BLaER1 treated with 17β-estradiol and CSF1 and Interleukin-3, amounts not matched to agents 10 nM and 100 nM (cell line): ENCODE measurements at regions not wholly inside any gene's neighbourhood (a gene's known extent, or its start where the extent isn't known, plus 50 kb on each side); places are given as distances from the start of the nearest gene placed in this dataset.

Source experiments
- H3K27ac ChIP-seq, 11 experiments: shearing (Covaris generic); formaldehyde crosslinking; 2 replicates each; pipeline ENCODE4 v1.8.1; 2022
- H3K27me3 ChIP-seq, 11 experiments: shearing (Covaris generic); formaldehyde crosslinking; 2 replicates each; pipeline ENCODE4 v1.8.1; 2022
- H3K36me3 ChIP-seq, 11 experiments: shearing (Covaris generic); formaldehyde crosslinking; 2 replicates each; pipeline ENCODE4 v1.8.1; 2022
- H3K4me1 ChIP-seq, 10 experiments: shearing (Covaris generic); formaldehyde crosslinking; 2 replicates each; pipeline ENCODE4 v1.8.1; 2022
- H3K4me2 ChIP-seq, 11 experiments: shearing (Covaris generic); formaldehyde crosslinking; 2 replicates each; pipeline ENCODE4 v1.8.1; 2022
- H3K4me3 ChIP-seq, 10 experiments: shearing (Covaris generic); formaldehyde crosslinking; 2 replicates each; pipeline ENCODE4 v1.8.1; 2022
- H3K9ac ChIP-seq, 11 experiments: shearing (Covaris generic); formaldehyde crosslinking; 2 replicates each; pipeline ENCODE4 v1.8.1; 2022
- H3K9me3 ChIP-seq, 11 experiments: shearing (Covaris generic); formaldehyde crosslinking; replicated peaks in 1 of 11; 2 replicates each; pipeline ENCODE4 v1.8.1; 2022
- H4K20me1 ChIP-seq, 11 experiments: shearing (Covaris generic); formaldehyde crosslinking; 2 replicates each; pipeline ENCODE4 v1.8.1; 2022
- Cebpa-rat ChIP-seq, 11 experiments: shearing (Covaris generic); IDR thresholded peaks; 2 replicates each; pipeline ENCODE4 v1.8.1; 2022

- H3K36me3 ChIP-seq: no peaks in the 10 kb centered on the region
- peak overlapping the region in 1 of 11 experiments; percentile 43; a peak in 1 of 22 replicates for H3K4me2 ChIP-seq
- no peak overlapping the region for H3K4me3 ChIP-seq
- H3K4me1 ChIP-seq: peaks cover 0 to 10% (median 0%) of the 10 kb centered on the region in 10 experiments; a peak in 5 of 20 replicates
- no peak overlapping the region for H3K9ac ChIP-seq
- peaks cover 8 to 18% (median 14%) of the 10 kb centered on the region in 11 experiments; a peak in 18 of 22 replicates for H3K9me3 ChIP-seq
- H3K27ac ChIP-seq: no peak overlapping the region
- no peak for TF ChIP-seq Cebpa-rat (IDR thresholded peaks at IDR 0.05)
- H3K27me3 ChIP-seq: no peaks in the 10 kb centered on the region
- H4K20me1 ChIP-seq: no peaks in the 10 kb centered on the region
Observed at GRCh38 chr16:8158051-8158450, 432.3 kb downstream of the TMEM114 start.

DNA sequence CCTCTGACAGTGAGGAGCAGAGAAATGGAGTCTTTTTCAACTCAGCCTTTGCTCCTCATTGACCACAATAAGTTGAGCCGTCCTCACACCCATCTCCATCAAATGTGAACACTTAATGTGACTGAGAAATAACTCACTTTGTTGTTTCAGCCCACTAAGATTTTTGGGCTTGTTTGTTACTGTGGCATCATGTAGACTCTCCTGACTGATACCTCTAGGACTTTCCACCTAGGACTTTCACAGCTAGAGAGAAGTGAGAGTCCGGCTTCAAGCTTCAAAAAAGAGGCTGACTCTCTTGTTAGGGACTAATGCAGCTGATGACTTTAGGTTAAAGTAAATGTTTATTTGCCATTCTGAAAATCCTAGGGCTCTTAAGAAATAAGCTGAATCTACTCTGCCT lies 435.0 kb downstream of the TMEM114 start:
- Histone ChIP-seq H4K20me1 (no peaks in the 10 kb centered on the region), H3K36me3 (no peaks in the 10 kb centered on the region), H3K4me3 (no peak overlapping the region), H3K9me3 (peaks cover 8 to 18% (median 14%) of the 10 kb centered on the region in 11 experiments; a peak in 19 of 22 replicates), H3K27ac (no peak overlapping the region), H3K9ac (no peak overlapping the region), H3K4me1 (peaks cover 0 to 10% (median 0%) of the 10 kb centered on the region in 10 experiments; a peak in 5 of 20 replicates), H3K27me3 (no peaks in the 10 kb centered on the region), H3K4me2 (no peak overlapping the region)
- no peak for TF ChIP-seq Cebpa-rat (IDR thresholded peaks at IDR 0.05)

DNA sequence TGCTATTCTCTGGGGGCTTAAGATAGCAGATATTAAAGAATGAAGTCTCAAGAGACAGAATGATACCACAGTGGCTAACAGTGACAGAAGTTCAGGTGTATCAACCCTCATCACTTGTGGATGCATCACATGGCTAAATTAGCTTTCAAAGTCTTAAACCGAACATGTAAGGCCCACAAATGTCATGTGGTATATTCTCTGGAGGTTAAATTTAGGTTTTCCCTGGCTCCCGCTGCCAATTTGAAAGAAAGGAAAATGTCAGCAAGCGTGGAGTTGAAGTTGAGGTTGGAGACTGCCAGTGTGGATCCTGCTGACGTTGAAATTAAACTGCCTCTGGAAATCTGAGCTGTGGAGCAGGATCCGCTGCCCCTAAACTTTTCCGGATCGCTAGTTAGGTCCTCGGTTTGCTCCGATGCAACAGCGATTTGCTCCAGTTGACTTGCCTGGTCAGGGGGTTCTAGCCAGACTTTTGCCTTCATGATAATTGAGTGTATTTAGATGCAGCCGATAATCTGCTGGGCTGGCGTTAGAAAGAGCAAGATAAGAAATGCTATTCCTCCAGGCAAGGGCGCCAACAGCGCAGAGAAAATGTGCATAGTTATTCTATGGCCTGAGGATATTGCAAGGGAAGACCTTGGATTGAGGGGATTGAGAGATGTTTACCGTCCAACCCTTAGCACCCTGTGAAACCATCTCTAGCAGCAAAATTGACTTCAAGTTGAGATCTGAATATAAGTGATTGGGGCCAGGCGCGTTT lies 443.9 kb downstream of the TMEM114 start:
- no peak overlapping the region for H3K4me2 ChIP-seq
- H3K27ac ChIP-seq: no peak overlapping the region
- H3K27me3 ChIP-seq: no peaks in the 10 kb centered on the region
- no peaks in the 10 kb centered on the region for H3K9me3 ChIP-seq
- no peak for TF ChIP-seq Cebpa-rat (IDR thresholded peaks at IDR 0.05)
- no peaks in the 10 kb centered on the region for H4K20me1 ChIP-seq
- peaks cover 0 to 13% (median 0%) of the 10 kb centered on the region in 10 experiments; a peak in 4 of 20 replicates for H3K4me1 ChIP-seq
- no peak overlapping the region for H3K9ac ChIP-seq
- H3K4me3 ChIP-seq: no peak overlapping the region
- no peaks in the 10 kb centered on the region for H3K36me3 ChIP-seq

DNA sequence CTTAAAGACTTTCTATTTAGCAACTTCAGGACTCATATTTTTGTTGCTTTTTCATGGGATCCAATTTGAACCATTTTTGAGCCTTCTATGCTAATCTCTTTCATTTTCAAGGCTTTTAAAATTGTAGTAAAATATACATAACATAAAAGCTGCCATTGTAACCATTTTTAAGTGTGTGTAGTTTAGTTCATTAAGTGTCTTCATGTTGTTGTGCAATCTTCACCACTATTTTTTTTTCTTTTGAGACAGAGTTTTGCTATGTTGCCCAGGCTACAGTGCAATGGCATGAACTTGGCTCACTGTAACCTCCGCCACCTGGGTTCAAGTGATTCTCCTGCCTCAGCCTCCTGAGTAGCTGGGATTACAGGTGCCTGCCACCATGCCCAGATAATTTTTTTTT lies 451.6 kb downstream of the TMEM114 start:
- Histone ChIP-seq H3K4me1 (peaks cover 0 to 17% (median 0%) of the 10 kb centered on the region in 10 experiments; a peak in 4 of 20 replicates), H3K9me3 (no peaks in the 10 kb centered on the region), H4K20me1 (no peaks in the 10 kb centered on the region), H3K27me3 (no peaks in the 10 kb centered on the region), H3K36me3 (no peaks in the 10 kb centered on the region), H3K4me2 (0 out of 22 replicates have a peak overlapping the region, but pooled peaks of 1 of the 11 experiments have one; percentile 3), H3K27ac (no peak overlapping the region), H3K9ac (no peak overlapping the region), H3K4me3 (no peak overlapping the region)
- no peak for TF ChIP-seq Cebpa-rat (IDR thresholded peaks at IDR 0.05)

GRCh38 chr16:8137606-8138005 lies 452.7 kb downstream of the TMEM114 start:
- H4K20me1 ChIP-seq: no peaks in the 10 kb centered on the region
- no peak for TF ChIP-seq Cebpa-rat (IDR thresholded peaks at IDR 0.05)

GRCh38 chr16:8130197-8130596 lies 460.1 kb downstream of the TMEM114 start:
- H3K9ac ChIP-seq: no peak overlapping the region
- no peak overlapping the region for H3K27ac ChIP-seq
- H3K27me3 ChIP-seq: no peaks in the 10 kb centered on the region
- H4K20me1 ChIP-seq: no peaks in the 10 kb centered on the region
- H3K4me2 ChIP-seq: no peak overlapping the region
- no peak overlapping the region for H3K4me3 ChIP-seq
- H3K9me3 ChIP-seq: peaks cover 0 to 11% (median 6%) of the 10 kb centered on the region in 11 experiments; a peak in 7 of 22 replicates
- no peaks in the 10 kb centered on the region for H3K36me3 ChIP-seq
- TF ChIP-seq Cebpa-rat (IDR thresholded peaks at IDR 0.05): no peak
- peaks cover 0 to 38% (median 2%) of the 10 kb centered on the region in 10 experiments; a peak in 5 of 20 replicates for H3K4me1 ChIP-seq

More at GRCh38 chr16:8137606-8138005, 452.7 kb downstream of the TMEM114 start:
- Histone ChIP-seq H3K36me3 (no peaks in the 10 kb centered on the region), H3K9ac (no peak overlapping the region), H3K4me3 (no peak overlapping the region), H3K27me3 (no peaks in the 10 kb centered on the region), H3K4me2 (0 out of 22 replicates have a peak overlapping the region, but pooled peaks of 1 of the 11 experiments have one; percentile 3), H3K9me3 (no peaks in the 10 kb centered on the region), H3K4me1 (peaks cover 0 to 16% (median 0%) of the 10 kb centered on the region in 10 experiments; a peak in 4 of 20 replicates), H3K27ac (no peak overlapping the region)

DNA sequence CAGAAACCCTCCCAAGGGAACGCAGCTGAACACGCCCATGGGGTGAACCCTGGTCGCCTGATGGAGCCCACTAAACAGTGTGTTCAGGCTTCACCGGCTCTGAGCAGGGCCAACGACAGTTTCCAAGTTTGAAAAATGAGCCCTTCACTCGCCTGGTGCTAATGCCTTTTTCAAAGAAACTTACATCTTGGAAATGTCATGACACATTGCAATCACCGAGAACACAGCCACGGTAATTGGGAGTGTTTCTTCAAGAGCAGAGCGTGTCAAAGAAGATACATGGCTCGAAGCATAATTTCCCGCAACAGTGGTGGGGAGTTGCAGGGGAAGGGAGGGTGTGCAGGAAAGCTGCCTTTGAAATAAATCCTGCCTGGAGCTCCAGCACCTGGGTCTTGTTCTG lies 463.2 kb downstream of the TMEM114 start:
- no peak overlapping the region for H3K9ac ChIP-seq

DNA sequence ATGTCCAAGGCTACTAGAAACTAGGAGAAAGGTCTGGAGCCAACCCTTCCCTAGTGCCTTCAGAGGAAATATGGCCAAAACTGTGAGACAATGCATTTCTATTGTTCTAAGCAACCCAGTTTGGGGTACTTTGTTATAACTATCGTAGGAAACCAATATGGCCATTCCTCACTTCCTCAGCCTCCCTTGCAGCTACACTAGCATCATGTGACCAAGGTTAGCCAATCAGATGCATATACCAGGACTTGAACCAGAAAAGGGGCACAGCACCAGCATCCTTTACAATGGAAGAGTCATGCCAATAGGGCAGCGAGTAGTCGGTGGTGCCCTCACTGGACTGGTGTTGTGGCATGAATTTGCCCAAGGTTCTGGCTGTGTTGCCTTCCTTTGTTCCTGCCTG lies 464.0 kb downstream of the TMEM114 start:
- H3K9me3 ChIP-seq: peaks cover 0 to 11% (median 6%) of the 10 kb centered on the region in 11 experiments; a peak in 7 of 22 replicates
- TF ChIP-seq Cebpa-rat (IDR thresholded peaks at IDR 0.05): no peak

More for the DNA sequence above, 463.2 kb downstream of the TMEM114 start:
- no peak overlapping the region for H3K27ac ChIP-seq
- no peaks in the 10 kb centered on the region for H4K20me1 ChIP-seq
- no peak overlapping the region for H3K4me2 ChIP-seq
- no peaks in the 10 kb centered on the region; a peak in 1 of 22 replicates for H3K27me3 ChIP-seq
- H3K36me3 ChIP-seq: no peaks in the 10 kb centered on the region
- H3K4me1 ChIP-seq: peaks cover 0 to 29% (median 2%) of the 10 kb centered on the region in 10 experiments; a peak in 5 of 20 replicates
- H3K9me3 ChIP-seq: peaks cover 0 to 11% (median 6%) of the 10 kb centered on the region in 11 experiments; a peak in 7 of 22 replicates
- H3K4me3 ChIP-seq: no peak overlapping the region
- TF ChIP-seq Cebpa-rat (IDR thresholded peaks at IDR 0.05): no peak

DNA sequence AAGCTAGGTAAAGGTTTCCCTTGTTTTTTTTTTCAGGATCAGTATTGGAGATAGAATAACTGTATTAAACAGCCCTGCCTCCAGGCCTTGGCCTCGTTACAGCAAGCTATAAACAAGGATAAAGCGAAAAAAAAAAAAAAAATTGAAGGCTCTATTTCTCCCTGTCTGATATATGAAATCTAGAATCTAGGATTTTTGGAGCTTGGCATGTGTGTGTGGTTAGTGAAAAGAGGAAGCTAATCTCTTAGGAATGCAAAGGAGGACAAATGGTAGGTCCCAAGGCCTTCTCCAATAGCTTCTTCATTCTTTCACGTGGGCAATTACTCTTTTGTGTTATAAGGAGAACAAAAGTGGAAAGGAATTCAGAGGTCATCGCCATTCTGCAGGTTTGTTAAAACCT lies 470.3 kb downstream of the TMEM114 start:
- H3K4me1 ChIP-seq: peaks cover 0 to 7% (median 0%) of the 10 kb centered on the region in 10 experiments; a peak in 1 of 20 replicates
- H3K4me3 ChIP-seq: no peak overlapping the region
- H3K27me3 ChIP-seq: no peaks in the 10 kb centered on the region; a peak in 1 of 22 replicates
- H3K27ac ChIP-seq: no peak overlapping the region
- no peak for TF ChIP-seq Cebpa-rat (IDR thresholded peaks at IDR 0.05)
- no peaks in the 10 kb centered on the region for H3K36me3 ChIP-seq
- no peak overlapping the region for H3K4me2 ChIP-seq
- H3K9ac ChIP-seq: no peak overlapping the region
- H4K20me1 ChIP-seq: no peaks in the 10 kb centered on the region
- H3K9me3 ChIP-seq: peaks cover 0 to 10% (median 3%) of the 10 kb centered on the region in 11 experiments; a peak in 13 of 22 replicates

More for the DNA sequence above, 464.0 kb downstream of the TMEM114 start:
- Histone ChIP-seq H3K9ac (no peak overlapping the region), H3K27me3 (no peaks in the 10 kb centered on the region; a peak in 1 of 22 replicates), H3K4me2 (no peak overlapping the region), H3K27ac (no peak overlapping the region), H3K4me3 (no peak overlapping the region), H3K36me3 (no peaks in the 10 kb centered on the region), H4K20me1 (no peaks in the 10 kb centered on the region), H3K4me1 (peaks cover 0 to 22% (median 2%) of the 10 kb centered on the region in 10 experiments; a peak in 4 of 20 replicates)
